Smooth muscle cell (in vitro differentiated cells): ENCODE measurements at regions not wholly inside any gene's neighbourhood (a gene's known extent, or its start where the extent isn't known, plus 50 kb on each side); places are given as distances from the start of the nearest gene placed in this dataset.

ENCODE experiments used
- DNase-seq: peaks from one replicate; lab custom pipeline; 2025; ENCODE audit not compliant: unreplicated experiment; lab: John Stamatoyannopoulos, UW
- H2AFZ ChIP-seq: fragments of 200-600 bp; sonication (generic); 2 replicates; pipeline ENCODE4 v1.6.0; 2016; ENCODE audit warnings: antibody characterized with exemption, low read depth, mild to moderate bottlenecking
- H3F3A ChIP-seq: fragments of 200-600 bp; sonication (generic); 2 replicates; pipeline ENCODE4 v1.6.0; 2017; ENCODE audit warnings: antibody characterized with exemption, low read depth
- H3K27ac ChIP-seq: fragments of 200-600 bp; sonication (generic); 2 replicates; pipeline ENCODE4 v1.5.1; 2016; ENCODE audit warnings: low read depth, mild to moderate bottlenecking
- H3K27me3 ChIP-seq: fragments of 200-600 bp; sonication (generic); 2 replicates; pipeline ENCODE4 v1.6.1; 2016; ENCODE audit warnings: low read depth, mild to moderate bottlenecking
- H3K36me3 ChIP-seq: fragments of 200-600 bp; sonication (generic); 2 replicates; pipeline ENCODE4 v1.5.1; 2016; ENCODE audit warnings: low read depth
- H3K4me1 ChIP-seq: fragments of 200-600 bp; sonication (generic); 2 replicates; pipeline ENCODE4 v1.5.1; 2016; ENCODE audit warnings: low read depth
- H3K4me2 ChIP-seq: fragments of 200-600 bp; sonication (generic); 2 replicates; pipeline ENCODE4 v1.6.0; 2016; ENCODE audit warnings: mild to moderate bottlenecking
- H3K4me3 ChIP-seq: fragments of 200-600 bp; sonication (generic); 2 replicates; pipeline ENCODE4 v1.5.1; 2016; ENCODE audit warnings: mild to moderate bottlenecking
- H3K79me2 ChIP-seq: fragments of 200-600 bp; sonication (generic); 2 replicates; pipeline ENCODE4 v1.6.0; 2016; ENCODE audit warnings: low read depth, mild to moderate bottlenecking
- H3K9ac ChIP-seq: fragments of 200-600 bp; sonication (generic); 2 replicates; pipeline ENCODE4 v1.6.0; 2016; ENCODE audit warnings: low read depth
- H3K9me3 ChIP-seq: fragments of 200-600 bp; sonication (generic); replicated peaks from 2 replicates; pipeline ENCODE4 v1.5.1; 2016; ENCODE audit warnings: low read depth
- H4K20me1 ChIP-seq: fragments of 200-600 bp; sonication (generic); 2 replicates; pipeline ENCODE4 v1.6.0; 2016; ENCODE audit warnings: low read depth
- WGBS: methylation state at CpG from one replicate; pipeline ENCODE4 v1.1.7; 2016; ENCODE audit warnings: low lambda C conversion rate; 5-methylcytosine and 5-hydroxymethylcytosine counted together
- TF ChIP-seq, protein P1 (sequence below): fragments of 200-600 bp; sonication (generic); IDR thresholded peaks from 2 replicates; pipeline ENCODE4 v1.5.1; 2017; ENCODE audit warnings: borderline replicate concordance, mild to moderate bottlenecking, antibody characterized with exemption; ENCODE audit not compliant: insufficient read depth, poor library complexity, severe bottlenecking

DNA sequence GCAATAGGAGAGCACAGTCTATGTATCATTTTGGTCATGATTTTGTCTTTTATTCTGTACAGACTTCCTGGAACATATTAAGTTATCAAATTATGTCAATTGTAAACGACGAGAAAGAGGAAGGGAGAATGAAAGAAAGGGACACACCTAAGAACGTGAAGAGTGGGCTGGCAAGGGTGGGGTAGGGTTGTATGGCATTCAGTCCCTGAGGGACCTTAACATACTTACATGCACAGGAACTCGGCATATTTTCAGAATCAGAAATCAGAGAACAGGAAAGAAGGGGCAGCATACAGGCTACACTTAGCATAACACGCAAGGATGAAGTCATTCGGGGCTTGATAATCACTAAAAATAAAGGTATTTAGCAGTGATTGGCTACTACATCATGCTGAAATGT, 1375.0 kb upstream of the ADGRL3 start:
- Histone ChIP-seq H2AFZ (no peak overlapping the region), H3K79me2 (no peaks in the 10 kb centered on the region), H3K27ac (no peak overlapping the region), H3F3A (no peaks in the 10 kb centered on the region), H3K9ac (no peak overlapping the region), H3K4me1 (peaks cover 4% of the 10 kb centered on the region), H3K4me2 (no peak overlapping the region), H3K4me3 (no peak overlapping the region), H4K20me1 (no peaks in the 10 kb centered on the region), H3K9me3 (no peaks in the 10 kb centered on the region), H3K36me3 (no peaks in the 10 kb centered on the region), H3K27me3 (no peaks in the 10 kb centered on the region)
- WGBS: 83% methylated on average over 6 of the region's 6 CpGs
- TF ChIP-seq, protein P1, sequence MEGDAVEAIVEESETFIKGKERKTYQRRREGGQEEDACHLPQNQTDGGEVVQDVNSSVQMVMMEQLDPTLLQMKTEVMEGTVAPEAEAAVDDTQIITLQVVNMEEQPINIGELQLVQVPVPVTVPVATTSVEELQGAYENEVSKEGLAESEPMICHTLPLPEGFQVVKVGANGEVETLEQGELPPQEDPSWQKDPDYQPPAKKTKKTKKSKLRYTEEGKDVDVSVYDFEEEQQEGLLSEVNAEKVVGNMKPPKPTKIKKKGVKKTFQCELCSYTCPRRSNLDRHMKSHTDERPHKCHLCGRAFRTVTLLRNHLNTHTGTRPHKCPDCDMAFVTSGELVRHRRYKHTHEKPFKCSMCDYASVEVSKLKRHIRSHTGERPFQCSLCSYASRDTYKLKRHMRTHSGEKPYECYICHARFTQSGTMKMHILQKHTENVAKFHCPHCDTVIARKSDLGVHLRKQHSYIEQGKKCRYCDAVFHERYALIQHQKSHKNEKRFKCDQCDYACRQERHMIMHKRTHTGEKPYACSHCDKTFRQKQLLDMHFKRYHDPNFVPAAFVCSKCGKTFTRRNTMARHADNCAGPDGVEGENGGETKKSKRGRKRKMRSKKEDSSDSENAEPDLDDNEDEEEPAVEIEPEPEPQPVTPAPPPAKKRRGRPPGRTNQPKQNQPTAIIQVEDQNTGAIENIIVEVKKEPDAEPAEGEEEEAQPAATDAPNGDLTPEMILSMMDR: no peak
- DNase-seq: no peak

GRCh38 chr4:59831746-59832145, 1368.4 kb upstream of the ADGRL3 start:
- no peaks in the 10 kb centered on the region for H4K20me1 ChIP-seq
- no peaks in the 10 kb centered on the region for H3K9me3 ChIP-seq
- H3K27ac ChIP-seq: no peak overlapping the region
- no peaks in the 10 kb centered on the region for H3K79me2 ChIP-seq
- WGBS: 76% methylated on average over 2 of the region's 2 CpGs
- no peak overlapping the region for H3K4me3 ChIP-seq
- no peaks in the 10 kb centered on the region for H3K4me1 ChIP-seq
- DNase-seq: no peak
- H3K4me2 ChIP-seq: no peak overlapping the region
- H3K9ac ChIP-seq: no peak overlapping the region
- no peaks in the 10 kb centered on the region for H3K27me3 ChIP-seq
- TF ChIP-seq, protein P1: no peak
- no peak overlapping the region for H2AFZ ChIP-seq
- no peaks in the 10 kb centered on the region for H3F3A ChIP-seq
- no peaks in the 10 kb centered on the region for H3K36me3 ChIP-seq

- peaks cover 14% of the 10 kb centered on the region for H3K4me1 ChIP-seq
- H3K79me2 ChIP-seq: no peaks in the 10 kb centered on the region
- no peaks in the 10 kb centered on the region for H3K9me3 ChIP-seq
- no peak for DNase-seq
- H3K4me2 ChIP-seq: no peak overlapping the region
- TF ChIP-seq, protein P1: no peak
- H3F3A ChIP-seq: no peaks in the 10 kb centered on the region
- no peaks in the 10 kb centered on the region for H3K27me3 ChIP-seq
- H3K9ac ChIP-seq: no peak overlapping the region
- no peaks in the 10 kb centered on the region for H3K36me3 ChIP-seq
- H4K20me1 ChIP-seq: no peaks in the 10 kb centered on the region
- H2AFZ ChIP-seq: no peak overlapping the region
- no peak overlapping the region for H3K4me3 ChIP-seq
- H3K27ac ChIP-seq: no peak overlapping the region
Measured at GRCh38 chr4:59834943-59835342, 1365.2 kb upstream of the ADGRL3 start.

DNA sequence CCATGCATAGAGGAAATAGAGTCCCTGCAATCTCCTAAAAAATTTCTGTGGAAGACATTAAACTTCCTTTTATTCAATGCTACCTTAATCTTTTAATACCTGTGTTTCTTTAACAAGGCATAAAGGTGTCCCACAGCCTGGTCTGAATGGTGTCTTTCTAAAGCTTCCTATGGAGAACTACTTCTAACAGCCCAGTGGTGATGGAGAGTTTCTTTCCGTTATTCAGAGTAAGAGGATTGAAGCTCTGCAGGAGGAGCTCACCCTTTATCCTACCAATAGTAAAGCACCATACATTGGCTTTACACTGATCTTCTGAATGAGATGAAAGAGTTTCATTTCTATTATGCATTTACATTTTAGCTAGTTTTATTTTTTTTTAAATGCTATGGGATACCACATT, 1362.4 kb upstream of the ADGRL3 start:
- no peaks in the 10 kb centered on the region for H3K9me3 ChIP-seq
- H2AFZ ChIP-seq: no peak overlapping the region
- H3K4me2 ChIP-seq: no peak overlapping the region
- no peaks in the 10 kb centered on the region for H4K20me1 ChIP-seq
- H3K9ac ChIP-seq: no peak overlapping the region
- no peaks in the 10 kb centered on the region for H3K27me3 ChIP-seq
- H3K36me3 ChIP-seq: no peaks in the 10 kb centered on the region
- no peaks in the 10 kb centered on the region for H3F3A ChIP-seq
- H3K4me3 ChIP-seq: no peak overlapping the region
- H3K4me1 ChIP-seq: peaks cover 14% of the 10 kb centered on the region
- TF ChIP-seq, protein P1: no peak
- H3K79me2 ChIP-seq: no peaks in the 10 kb centered on the region
- 67% methylated on average over 1 of the region's 1 CpG for WGBS
- DNase-seq: no peak
- H3K27ac ChIP-seq: no peak overlapping the region
